ENCODE measurements at regions not wholly inside any gene's neighbourhood (a gene's known extent, or its start where the extent isn't known, plus 50 kb on each side); places are given as distances from the start of the nearest gene placed in this dataset.

DNA sequence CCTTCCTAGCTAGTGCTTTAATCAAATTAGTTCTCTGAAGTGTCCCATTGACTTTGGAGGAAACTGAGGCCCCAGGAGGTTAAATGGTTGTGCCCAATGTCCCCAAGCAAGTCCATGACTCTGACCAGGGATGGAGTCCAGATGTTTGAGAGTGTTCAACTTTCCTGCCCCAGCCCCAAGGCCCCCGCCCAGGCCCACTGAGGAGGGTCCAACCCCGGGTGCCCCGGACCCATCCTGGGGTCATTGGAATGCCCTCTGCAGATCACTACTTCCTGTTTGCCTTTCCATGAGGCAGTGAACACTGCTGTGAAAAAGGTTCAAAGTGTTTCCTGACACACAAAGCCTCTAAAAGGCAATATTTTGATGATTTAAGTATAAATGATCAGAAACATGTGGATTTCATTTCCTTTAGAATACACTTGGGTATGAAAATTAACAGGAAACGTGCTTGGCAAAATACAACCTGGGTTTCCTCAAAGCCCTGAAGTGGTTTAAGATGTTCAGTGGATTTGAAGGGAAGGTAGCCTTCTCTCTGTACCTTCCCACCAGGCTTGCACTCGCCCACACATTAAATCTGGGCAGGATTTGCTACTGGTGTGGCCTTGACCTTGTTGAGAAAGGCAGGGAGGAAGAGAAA, 335.7 kb downstream of the TSHZ3 start:
- Histone ChIP-seq H3K36me3 (no peaks in the 10 kb centered on the region), H3K9me3 (replicated peaks) (no peaks in the 10 kb centered on the region), H3K27ac (replicated peaks) (no peak overlapping the region), H3K27me3 (ENCODE audit: low read depth) (peaks cover 26% of the 10 kb centered on the region), H3K4me3 (no peak overlapping the region), H3K4me1 (no peaks in the 10 kb centered on the region)
- TF ChIP-seq, protein P1, sequence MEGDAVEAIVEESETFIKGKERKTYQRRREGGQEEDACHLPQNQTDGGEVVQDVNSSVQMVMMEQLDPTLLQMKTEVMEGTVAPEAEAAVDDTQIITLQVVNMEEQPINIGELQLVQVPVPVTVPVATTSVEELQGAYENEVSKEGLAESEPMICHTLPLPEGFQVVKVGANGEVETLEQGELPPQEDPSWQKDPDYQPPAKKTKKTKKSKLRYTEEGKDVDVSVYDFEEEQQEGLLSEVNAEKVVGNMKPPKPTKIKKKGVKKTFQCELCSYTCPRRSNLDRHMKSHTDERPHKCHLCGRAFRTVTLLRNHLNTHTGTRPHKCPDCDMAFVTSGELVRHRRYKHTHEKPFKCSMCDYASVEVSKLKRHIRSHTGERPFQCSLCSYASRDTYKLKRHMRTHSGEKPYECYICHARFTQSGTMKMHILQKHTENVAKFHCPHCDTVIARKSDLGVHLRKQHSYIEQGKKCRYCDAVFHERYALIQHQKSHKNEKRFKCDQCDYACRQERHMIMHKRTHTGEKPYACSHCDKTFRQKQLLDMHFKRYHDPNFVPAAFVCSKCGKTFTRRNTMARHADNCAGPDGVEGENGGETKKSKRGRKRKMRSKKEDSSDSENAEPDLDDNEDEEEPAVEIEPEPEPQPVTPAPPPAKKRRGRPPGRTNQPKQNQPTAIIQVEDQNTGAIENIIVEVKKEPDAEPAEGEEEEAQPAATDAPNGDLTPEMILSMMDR (IDR thresholded peaks at IDR 0.05; ENCODE audit: borderline replicate concordance), result no peak
- DNase-seq, result no peak
- intact Hi-C loops (cut with micrococcal nuclease), result no loop called here

DNA sequence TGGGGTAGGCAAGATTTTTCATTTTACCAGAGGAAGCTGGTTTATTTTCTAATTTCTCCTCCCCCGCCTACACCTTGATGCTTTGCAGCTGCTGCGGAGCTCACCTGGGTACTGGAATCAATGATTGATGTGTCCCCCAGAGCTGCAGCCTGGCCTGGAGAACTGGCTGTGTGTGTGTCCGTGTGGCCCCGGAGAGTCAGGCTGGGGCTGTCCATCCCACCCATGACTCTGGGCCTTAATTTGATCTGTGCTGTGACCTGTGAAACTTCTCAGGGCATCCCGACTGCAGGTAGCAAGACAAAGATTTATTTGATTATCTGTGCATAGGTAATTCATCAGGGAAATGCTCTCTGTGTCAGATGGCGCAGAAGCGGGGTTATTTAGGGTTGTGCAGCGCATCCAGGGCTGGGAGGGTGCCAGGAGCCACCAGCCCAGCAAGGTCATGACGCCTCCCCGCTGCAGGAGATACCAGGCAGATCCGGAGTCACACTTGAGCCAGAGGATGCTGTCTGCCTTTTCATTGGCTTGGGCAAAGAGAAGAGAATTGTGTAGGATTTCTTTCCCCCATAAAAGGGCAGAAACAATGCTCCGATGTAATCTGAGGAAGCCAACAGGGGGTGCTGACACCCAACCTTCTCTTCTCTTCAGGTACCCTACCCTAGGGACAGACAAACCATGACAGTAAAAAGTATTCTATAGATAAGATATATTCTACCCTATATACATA, 346.6 kb downstream of the TSHZ3 start:
- TF ChIP-seq, protein P1 (IDR thresholded peaks at IDR 0.05; ENCODE audit: borderline replicate concordance), result no peak
- Histone ChIP-seq H3K4me3 (no peak overlapping the region), H3K9me3 (replicated peaks) (no peaks in the 10 kb centered on the region), H3K4me1 (no peaks in the 10 kb centered on the region), H3K36me3 (no peaks in the 10 kb centered on the region), H3K27me3 (ENCODE audit: low read depth) (peaks cover 24% of the 10 kb centered on the region), H3K27ac (replicated peaks) (no peak overlapping the region)
- intact Hi-C loops (cut with micrococcal nuclease), result no loop called here
- no peak for DNase-seq

DNA sequence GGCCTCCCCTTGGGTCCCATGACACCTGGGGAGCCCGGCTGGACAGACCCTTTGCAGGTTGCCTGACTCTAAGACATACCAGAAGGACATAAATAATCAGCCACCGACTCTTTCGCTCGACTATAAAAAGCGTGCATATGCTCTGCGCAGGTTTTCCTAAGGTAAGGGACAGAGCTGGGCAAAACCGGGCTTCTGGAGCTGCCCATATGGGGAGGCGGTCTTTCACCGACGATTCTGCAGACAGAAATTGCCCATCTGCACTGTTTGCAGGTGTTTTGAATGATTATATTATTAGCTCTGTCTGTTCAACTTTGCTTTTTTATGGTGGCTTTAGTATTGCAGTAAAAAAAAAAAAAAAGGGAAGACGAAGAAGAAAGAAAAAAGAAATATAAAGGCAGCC, 347.2 kb downstream of the TSHZ3 start:
- DNase-seq, result no peak
- H3K27ac ChIP-seq (replicated peaks), result no peak overlapping the region
- H3K27me3 ChIP-seq (ENCODE audit: low read depth), result peaks cover 24% of the 10 kb centered on the region
- H3K4me3 ChIP-seq, result no peak overlapping the region
- H3K36me3 ChIP-seq, result no peaks in the 10 kb centered on the region
- TF ChIP-seq, protein P1 (IDR thresholded peaks at IDR 0.05; ENCODE audit: borderline replicate concordance), result no peak
- H3K9me3 ChIP-seq (replicated peaks), result no peaks in the 10 kb centered on the region
- no peaks in the 10 kb centered on the region for H3K4me1 ChIP-seq
- intact Hi-C loops (cut with micrococcal nuclease), result no loop called here

DNA sequence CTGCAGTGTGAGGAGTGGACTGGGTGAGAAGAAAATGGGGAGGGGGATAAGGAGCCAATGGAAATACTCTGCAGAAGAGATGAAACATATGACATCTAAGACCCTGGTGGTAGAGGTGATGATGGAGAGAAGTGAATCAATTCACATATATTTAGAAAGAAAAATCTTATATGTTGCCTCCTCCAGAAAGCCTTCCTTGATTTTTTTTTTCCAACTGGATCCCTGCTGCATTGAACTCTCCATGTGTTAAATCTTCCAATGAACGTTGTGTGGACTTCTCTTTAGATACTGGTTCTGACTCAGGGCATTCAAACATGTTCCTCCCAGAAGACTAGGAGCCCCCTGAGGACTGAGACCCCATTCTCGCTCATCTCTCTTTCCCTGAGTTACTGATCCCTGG, 348.3 kb downstream of the TSHZ3 start:
- intact Hi-C loops (cut with micrococcal nuclease), result no loop called here
- TF ChIP-seq, protein P1 (IDR thresholded peaks at IDR 0.05; ENCODE audit: borderline replicate concordance), result no peak
- no peaks in the 10 kb centered on the region for H3K4me1 ChIP-seq
- H3K9me3 ChIP-seq (replicated peaks), result no peaks in the 10 kb centered on the region
- H3K27me3 ChIP-seq (ENCODE audit: low read depth), result peaks cover 30% of the 10 kb centered on the region
- no peak overlapping the region for H3K4me3 ChIP-seq
- no peak for DNase-seq
- H3K36me3 ChIP-seq, result no peaks in the 10 kb centered on the region
- H3K27ac ChIP-seq (replicated peaks), result no peak overlapping the region

DNA sequence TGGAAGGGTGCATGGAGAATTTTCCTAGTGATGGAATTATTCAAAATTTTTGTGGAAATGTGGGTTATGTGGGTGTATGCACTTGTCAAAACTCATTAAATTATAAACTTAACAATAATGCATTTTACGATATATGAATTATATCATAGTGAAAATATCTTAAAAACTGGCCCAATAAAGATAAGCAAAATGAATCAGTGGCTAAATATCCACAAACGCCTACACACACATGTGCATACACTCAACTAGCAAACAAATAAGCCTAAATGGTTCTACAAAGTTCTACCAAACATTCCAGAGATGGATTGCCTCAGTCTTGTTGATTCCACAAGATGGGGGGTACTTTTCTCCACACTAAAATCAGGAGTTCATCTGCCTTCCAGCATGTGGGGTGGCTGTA, 349.5 kb downstream of the TSHZ3 start:
- no peak for DNase-seq
- Histone ChIP-seq H3K27ac (replicated peaks) (no peak overlapping the region), H3K4me3 (no peak overlapping the region), H3K36me3 (no peaks in the 10 kb centered on the region), H3K9me3 (replicated peaks) (no peaks in the 10 kb centered on the region), H3K4me1 (no peaks in the 10 kb centered on the region), H3K27me3 (ENCODE audit: low read depth) (peaks cover 34% of the 10 kb centered on the region)
- TF ChIP-seq, protein P1 (IDR thresholded peaks at IDR 0.05; ENCODE audit: borderline replicate concordance), result no peak
- intact Hi-C loops (cut with micrococcal nuclease), result no loop called here

Measured in left ventricle myocardium inferior (tissue), 1 donor.